OCI-LY7 (cell line): ENCODE measurements at regions not wholly inside any gene's neighbourhood (a gene's known extent, or its start where the extent isn't known, plus 50 kb on each side); places are given as distances from the start of the nearest gene placed in this dataset.

Source experiments
- BruUV-seq: library from RNA; stranded (reverse); fragments of 400-500 nt; replicated peaks from 2 replicates; lab custom pipeline; 2021; lab: Mats Ljungman, UMichigan
- CTCF ChIA-PET: fragments of 300-600 bp; sonication (Branson Sonifier 250); formaldehyde crosslinking; loops from one replicate; lab custom pipeline; 2022; ENCODE audit warnings: antibody characterized with exemption; ENCODE audit not compliant: unreplicated experiment; lab: Charles Lee
- POLR2A ChIA-PET: fragments of 300-600 bp; sonication (Branson Sonifier 250); formaldehyde crosslinking; loops from one replicate; lab custom pipeline; 2022; ENCODE audit warnings: antibody characterized with exemption; lab: Charles Lee
- DNase-seq: peaks from one replicate; pipeline ENCODE4 v3.0.0-alpha.2; 2015; ENCODE audit warnings: low spot score
- H2AFZ ChIP-seq: fragments of 200-600 bp; sonication (generic), shearing (Covaris generic); 2 replicates; pipeline ENCODE4 v1.6.1; 2014; ENCODE audit warnings: mild to moderate bottlenecking, antibody characterized with exemption, low read length, moderate library complexity
- H3K27ac ChIP-seq: fragments of 200-600 bp; sonication (generic); 2 replicates; pipeline ENCODE4 v1.5.1; 2014; ENCODE audit warnings: mixed run types, low read depth, mild to moderate bottlenecking, moderate library complexity, low read length, inconsistent platforms; ENCODE audit not compliant: poor library complexity, severe bottlenecking
- H3K36me3 ChIP-seq: fragments of 200-600 bp; sonication (generic); 2 replicates; pipeline ENCODE4 v1.6.1; 2014; ENCODE audit warnings: mild to moderate bottlenecking, antibody characterized with exemption, low read length, moderate library complexity, mixed read lengths; ENCODE audit not compliant: insufficient read depth
- H3K4me1 ChIP-seq: fragments of 200-600 bp; sonication (generic); 2 replicates; pipeline ENCODE4 v1.5.1; 2014; ENCODE audit warnings: mild to moderate bottlenecking, low read length; ENCODE audit not compliant: insufficient read depth, poor library complexity, severe bottlenecking
- H3K4me2 ChIP-seq: fragments of 200-600 bp; sonication (generic); 2 replicates; pipeline ENCODE4 v1.6.1; 2014; ENCODE audit warnings: mild to moderate bottlenecking, low read length
- H3K4me3 ChIP-seq: fragments of 200-600 bp; sonication (generic); 2 replicates; pipeline ENCODE4 v1.5.1; 2014; ENCODE audit warnings: mild to moderate bottlenecking, low read depth, low read length; ENCODE audit not compliant: poor library complexity, severe bottlenecking
- H3K79me2 ChIP-seq: fragments of 200-600 bp; sonication (generic); 2 replicates; pipeline ENCODE4 v1.6.1; 2016; ENCODE audit warnings: low read depth, mild to moderate bottlenecking, low read length, moderate library complexity, mixed read lengths; ENCODE audit not compliant: insufficient read depth
- H3K9me2 ChIP-seq: fragments of 200-600 bp; sonication (generic); 2 replicates; pipeline ENCODE4 v1.6.1; 2016; ENCODE audit warnings: mild to moderate bottlenecking, low read length, mixed read lengths; ENCODE audit not compliant: insufficient read depth
- H3K9me3 ChIP-seq: fragments of 200-600 bp; sonication (generic); 2 replicates; pipeline ENCODE4 v1.6.1; 2014; ENCODE audit warnings: mild to moderate bottlenecking, mixed run types, low read length, mixed read lengths
- H4K20me1 ChIP-seq: fragments of 200-600 bp; sonication (generic); 2 replicates; pipeline ENCODE4 v1.6.1; 2014; ENCODE audit warnings: mild to moderate bottlenecking, antibody characterized with exemption, low read length, moderate library complexity, mixed read lengths; ENCODE audit not compliant: insufficient read depth
- CTCF ChIP-seq: fragments of 200-600 bp; sonication (generic); conservative IDR thresholded peaks from 2 replicates; pipeline ENCODE4 v1.5.1; 2014; ENCODE audit warnings: mild to moderate bottlenecking, antibody characterized with exemption, low read length, moderate library complexity, mixed read lengths
- EZH2phosphoT487 ChIP-seq: fragments of 200-600 bp; sonication (generic); IDR thresholded peaks from 2 replicates; pipeline ENCODE4 v1.6.1; 2018; ENCODE audit warnings: low read depth, borderline replicate concordance, mild to moderate bottlenecking, mixed run types, antibody characterized with exemption, low read length, moderate library complexity, mixed read lengths
- intact Hi-C: fragments of 100-400 bp; cut with micrococcal nuclease; formaldehyde crosslinking; loops from one replicate; pipeline ENCODE4 v1.10.0; 2022; ENCODE audit not compliant: unreplicated experiment

GRCh38 chr2:144847347-144848080, 327.6 kb upstream of the ZEB2 start:
- Histone ChIP-seq H3K79me2 (no peaks in the 10 kb centered on the region), H3K9me2 (no peaks in the 10 kb centered on the region), H3K27ac (no peak overlapping the region), H4K20me1 (no peaks in the 10 kb centered on the region), H3K4me2 (no peak overlapping the region), H3K36me3 (no peaks in the 10 kb centered on the region), H3K4me1 (no peaks in the 10 kb centered on the region), H3K9me3 (no peaks in the 10 kb centered on the region), H3K4me3 (no peak overlapping the region), H2AFZ (no peak overlapping the region)
- TF ChIP-seq CTCF: no peak
- TF ChIP-seq EZH2phosphoT487: no peak
- BruUV-seq: no TSS peak
- ChIA-PET CTCF (no interaction called here), POLR2A (no interaction called here)
- intact Hi-C loops: no loop called here
- no peak for DNase-seq

- Histone ChIP-seq H4K20me1 (no peaks in the 10 kb centered on the region), H3K36me3 (no peaks in the 10 kb centered on the region), H2AFZ (no peak overlapping the region), H3K4me2 (no peak overlapping the region), H3K9me3 (no peaks in the 10 kb centered on the region), H3K4me3 (no peak overlapping the region), H3K4me1 (no peaks in the 10 kb centered on the region), H3K27ac (no peak overlapping the region), H3K79me2 (no peaks in the 10 kb centered on the region), H3K9me2 (no peaks in the 10 kb centered on the region)
- BruUV-seq: no TSS peak
- CTCF ChIA-PET: no interaction called here
- no peak for TF ChIP-seq CTCF
- TF ChIP-seq EZH2phosphoT487: no peak
- intact Hi-C loops: no loop called here
- no peak for DNase-seq
- POLR2A ChIA-PET: interaction anchor here (0.6 to 1.4 kb wide), 3 partner anchors 8 to 539 kb away, joined by 3 to 8 read pairs (median 3); no protein-coding TSS in a partner anchor
Measured at GRCh38 chr2:144836635-144837350, 316.9 kb upstream of the ZEB2 start.
